Amygdala (tissue), 56 donors: ENCODE measurements at regions not wholly inside any gene's neighbourhood (a gene's known extent, or its start where the extent isn't known, plus 50 kb on each side); places are given as distances from the start of the nearest gene placed in this dataset.
"Not testable (repeated sequence)": the region's sequence is repeated elsewhere in the genome, so short reads cannot be mapped to it uniquely, and the experiment has no call there.

Source experiments
- DNase-seq, 56 donors: peaks; one replicate each; lab custom pipeline; 2025; lab: John Stamatoyannopoulos, UW

GRCh38 chrY:3037471-3037870 lies 102.3 kb downstream of the ZFY start:
- no peak for DNase-seq

- DNase-seq = no peak
Observed at GRCh38 chrY:3040415-3040814, 105.2 kb downstream of the ZFY start.

- no peak for DNase-seq
Observed at GRCh38 chrY:3041985-3042384, 106.8 kb downstream of the ZFY start.

- DNase-seq = no peak
Observed at GRCh38 chrY:3042901-3043300, 107.7 kb downstream of the ZFY start.

DNA sequence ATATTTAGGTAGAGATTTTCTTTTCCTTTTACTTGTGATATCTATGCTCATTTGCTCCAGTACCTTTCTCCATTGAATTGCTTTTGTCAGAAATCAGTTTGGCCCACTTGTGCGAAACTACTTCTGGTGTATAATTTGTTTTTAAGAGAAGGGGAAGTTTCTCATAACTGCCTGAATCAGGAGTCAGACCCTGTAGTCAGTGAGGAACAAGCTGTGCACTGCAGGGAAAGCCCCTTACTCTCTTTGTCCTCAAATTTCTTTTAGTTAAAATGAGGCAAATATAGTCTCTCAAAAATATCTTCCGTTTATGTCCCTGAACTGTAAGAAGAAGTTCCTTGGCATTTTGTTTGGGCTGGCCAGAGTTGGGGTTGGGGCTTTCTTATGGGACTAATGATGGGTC lies 109.9 kb downstream of the ZFY start:
- DNase-seq = no peak

- not testable (repeated sequence) for DNase-seq
Observed at GRCh38 chrY:3055496-3055895, 120.3 kb downstream of the ZFY start.

DNA sequence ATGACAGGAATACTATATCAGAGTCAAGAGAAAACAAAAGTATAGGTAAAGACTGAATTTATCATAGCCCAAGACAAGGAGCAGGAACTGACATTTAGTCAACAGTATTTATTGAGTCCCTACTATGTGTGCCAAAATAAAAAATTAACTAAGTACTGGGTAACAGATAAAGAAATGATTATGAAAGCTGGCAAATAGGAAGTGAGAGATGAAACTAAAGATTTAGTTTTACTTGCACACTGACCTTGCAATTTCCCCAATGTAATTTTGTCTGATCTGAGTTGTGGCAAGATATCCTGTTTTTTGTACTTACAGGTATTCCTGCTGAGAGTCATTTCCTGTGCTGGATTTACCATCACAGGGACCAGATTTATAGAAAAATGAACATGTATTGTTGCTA lies 123.2 kb downstream of the ZFY start:
- DNase-seq = not testable (repeated sequence)

GRCh38 chrY:3060671-3061070 lies 125.5 kb downstream of the ZFY start:
- DNase-seq = not testable (repeated sequence)

DNA sequence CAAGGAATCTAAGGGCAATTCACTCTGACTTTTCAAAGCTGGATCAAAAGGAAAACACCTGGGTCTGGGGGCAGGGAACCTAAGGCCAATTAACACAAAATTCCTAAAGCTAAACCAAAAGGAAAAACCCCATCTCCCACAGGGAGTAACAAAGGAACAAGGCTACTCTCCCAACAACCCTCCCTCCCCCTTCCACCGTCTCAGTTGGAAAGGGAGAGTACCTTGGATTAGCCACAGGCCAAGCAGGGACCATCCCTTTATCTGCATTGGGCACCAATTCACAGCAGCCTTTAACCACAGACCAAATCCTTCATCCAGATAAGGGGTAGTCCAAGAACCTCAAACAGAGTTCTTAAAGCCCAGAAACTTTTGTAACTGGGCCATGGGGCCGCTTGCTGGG lies 153.0 kb downstream of the ZFY start:
- not testable (repeated sequence) for DNase-seq

GRCh38 chrY:3108674-3109073 lies 173.5 kb downstream of the ZFY start:
- not testable (repeated sequence) for DNase-seq

GRCh38 chrY:3120234-3120633 lies 185.1 kb downstream of the ZFY start:
- not testable (repeated sequence) for DNase-seq

DNA sequence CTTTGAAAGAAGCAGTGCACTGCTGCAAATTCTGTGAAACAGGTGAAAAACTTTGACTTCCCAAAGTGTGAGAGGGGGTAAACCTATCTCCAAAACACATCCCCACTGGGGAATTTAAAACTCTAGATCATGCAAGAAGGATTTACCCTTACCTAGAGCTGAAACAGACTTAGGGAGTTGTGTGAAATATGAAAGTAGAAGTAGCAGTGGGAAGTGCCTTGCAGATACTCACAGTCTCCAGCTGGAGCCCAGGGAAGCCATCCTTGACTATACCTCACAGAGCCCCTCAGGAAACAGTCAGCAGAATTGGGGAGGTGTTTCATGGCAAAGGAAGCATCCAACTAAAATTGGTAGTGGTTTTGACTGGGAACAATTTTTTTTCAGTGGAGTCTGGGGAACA lies 185.5 kb downstream of the ZFY start:
- not testable (repeated sequence) for DNase-seq

GRCh38 chrY:3123482-3123881 lies 188.3 kb downstream of the ZFY start:
- not testable (repeated sequence) for DNase-seq

DNA sequence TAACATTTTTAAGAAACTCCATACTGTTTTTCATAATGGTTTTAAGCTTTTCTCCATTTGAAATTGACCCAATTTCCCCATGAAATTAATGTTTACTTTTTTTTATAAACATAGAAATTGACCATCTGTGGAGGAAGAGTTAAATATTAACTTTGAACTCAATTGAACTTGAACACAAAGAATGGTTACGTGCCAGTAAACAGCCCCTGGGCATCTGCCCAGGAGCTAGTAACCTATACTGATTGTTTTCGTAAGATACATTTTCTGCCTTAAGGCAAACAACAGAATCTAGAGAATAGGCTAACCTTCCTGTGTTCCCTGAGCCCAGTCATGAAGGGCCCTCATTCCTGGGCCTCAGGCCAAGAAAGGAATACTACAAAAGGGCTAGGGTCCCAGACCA lies 235.9 kb downstream of the ZFY start:
- not testable (repeated sequence) for DNase-seq

DNA sequence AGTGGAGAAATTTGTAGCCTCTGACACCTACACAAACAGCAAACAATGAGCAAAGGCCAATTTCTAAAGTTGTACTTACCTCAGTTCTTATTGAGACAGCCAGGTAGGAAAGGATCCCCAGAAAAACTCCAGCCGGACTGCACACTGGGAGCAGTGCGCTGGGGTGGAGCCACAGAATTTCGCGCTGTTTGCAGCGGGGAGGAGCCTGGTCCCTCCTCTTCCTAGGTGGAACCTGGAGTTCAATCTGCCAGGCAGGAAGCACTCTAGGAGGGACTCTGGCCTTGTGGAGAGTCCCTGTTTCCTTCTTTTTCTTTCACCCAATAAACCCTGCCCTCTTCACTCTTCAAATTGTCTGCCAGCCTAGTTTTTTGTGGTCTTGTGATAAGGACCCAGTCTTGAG lies 259.9 kb downstream of the ZFY start:
- not testable (repeated sequence) for DNase-seq

DNA sequence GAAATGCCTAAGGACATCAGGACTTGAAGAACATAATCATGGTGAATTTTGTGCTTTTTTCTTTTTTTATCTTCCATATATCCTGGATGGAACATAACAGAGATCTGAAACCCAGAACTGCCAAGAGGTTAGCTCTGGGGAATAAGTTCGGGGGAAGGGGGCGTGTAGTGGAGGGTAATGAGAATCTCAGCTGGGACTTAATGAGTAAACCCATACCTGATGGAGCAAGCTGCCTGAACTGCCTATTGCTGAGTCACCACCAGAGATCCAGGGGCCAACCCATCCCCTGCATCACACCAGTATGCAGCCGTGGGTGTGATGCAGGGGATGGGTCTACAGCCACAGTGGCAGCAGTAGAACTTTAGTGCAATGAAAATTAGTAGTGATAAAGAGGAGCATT lies 267.1 kb downstream of the ZFY start:
- DNase-seq = not testable (repeated sequence)

DNA sequence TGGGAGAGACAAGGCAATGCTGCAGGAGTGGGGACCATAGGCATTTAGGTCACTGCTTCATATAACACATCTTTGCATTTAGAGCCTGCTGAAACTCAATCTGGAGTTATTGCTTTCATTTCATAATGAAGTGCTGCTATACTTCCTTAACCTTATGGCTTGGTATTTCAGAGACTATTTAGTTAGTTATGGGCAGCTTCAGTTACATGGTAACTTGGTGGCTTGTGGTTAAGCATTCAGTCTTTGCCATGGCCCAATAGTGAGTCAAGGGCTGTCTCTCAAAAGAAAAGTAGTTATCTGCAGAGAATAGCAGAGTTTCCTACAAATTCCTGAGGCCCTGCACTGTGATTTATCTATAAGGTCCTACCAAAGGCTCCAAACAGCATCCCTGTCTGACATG lies 271.6 kb downstream of the ZFY start:
- not testable (repeated sequence) for DNase-seq

DNA sequence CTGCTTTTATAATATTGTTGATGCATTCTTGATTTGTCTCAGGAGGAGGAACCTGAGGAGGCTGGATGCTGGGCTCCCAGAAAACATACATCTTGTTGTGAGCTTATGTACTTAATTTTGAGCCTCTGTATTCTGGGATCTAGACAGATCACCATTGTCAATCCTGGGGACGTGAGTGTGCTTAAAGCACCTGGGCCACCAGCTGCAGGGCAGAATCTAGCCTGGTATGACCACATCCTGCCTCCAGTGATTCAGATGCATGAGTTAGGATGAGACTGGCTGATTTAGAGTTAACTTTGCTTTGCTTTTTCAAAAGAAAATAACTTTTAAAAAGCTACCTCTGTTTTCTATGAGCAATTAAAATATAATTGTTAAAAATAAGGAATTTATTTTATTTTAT lies 278.0 kb downstream of the ZFY start:
- not testable (repeated sequence) for DNase-seq

DNA sequence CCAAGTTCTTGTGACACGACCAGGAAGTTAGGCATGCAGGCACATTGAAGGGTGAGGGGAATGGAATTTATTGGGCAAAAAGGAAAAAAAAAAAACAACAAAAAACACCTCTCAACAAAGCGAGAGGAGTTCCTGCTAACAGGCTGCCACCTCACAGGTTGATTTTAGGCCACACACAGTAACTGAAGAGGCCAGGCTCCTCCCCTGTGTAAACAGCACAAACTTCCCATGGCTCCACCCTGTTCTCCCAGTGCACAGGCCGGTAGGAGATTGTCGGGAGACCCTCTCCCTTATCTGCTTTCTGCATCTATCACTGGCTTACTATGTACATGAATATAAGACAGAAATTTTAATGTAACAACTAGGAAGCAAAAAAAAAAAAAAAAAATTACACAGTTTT lies 283.0 kb downstream of the ZFY start:
- DNase-seq = not testable (repeated sequence)

- not testable (repeated sequence) for DNase-seq
Observed at GRCh38 chrY:3218559-3218958, 283.4 kb downstream of the ZFY start.

GRCh38 chrY:3262911-3263310 lies 316.0 kb upstream of the TGIF2LY start:
- DNase-seq = not testable (repeated sequence)

DNA sequence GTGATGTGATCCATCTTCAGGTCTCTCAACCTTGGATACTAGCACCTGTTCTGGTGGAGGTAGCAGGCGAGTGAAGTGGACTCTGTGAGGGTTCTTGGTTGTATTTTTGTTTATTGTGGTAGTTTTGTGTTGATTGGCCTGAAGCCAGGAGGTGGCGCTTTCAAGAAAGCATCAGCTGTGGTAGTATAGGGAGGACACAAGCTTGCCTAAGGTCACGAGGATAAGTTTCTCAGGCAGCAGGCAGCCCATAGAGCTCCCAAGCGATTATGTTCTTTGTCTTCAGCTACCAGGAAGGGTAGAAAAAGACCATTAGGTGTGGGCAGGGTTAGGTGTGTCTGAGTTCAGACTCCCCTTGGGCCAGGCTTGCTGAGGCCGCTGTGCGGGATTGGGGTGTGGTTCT lies 290.8 kb upstream of the TGIF2LY start:
- DNase-seq = not testable (repeated sequence)

- DNase-seq = not testable (repeated sequence)
Observed at GRCh38 chrY:3297235-3297634, 281.6 kb upstream of the TGIF2LY start.
